Gastroesophageal sphincter (tissue), 4 donors: ENCODE measurements at regions not wholly inside any gene's neighbourhood (a gene's known extent, or its start where the extent isn't known, plus 50 kb on each side); places are given as distances from the start of the nearest gene placed in this dataset.

Experiments
- ATAC-seq: fragments of 150-250 bp; one replicate; pipeline ENCODE4 v1.9.1; 2016; ENCODE audit warnings: mild to moderate bottlenecking, moderate library complexity
- H3K27ac ChIP-seq, 4 donors: fragments of 200-600 bp; sonication (generic) in 3 of 4; 1 replicate in 3 of 4; 2 replicates in 1 of 4; pipeline ENCODE4 v1.5.1; 2016 to 2019
- H3K27me3 ChIP-seq: fragments of 200-600 bp; sonication (generic); one replicate; pipeline ENCODE4 v1.5.1; 2019
- H3K36me3 ChIP-seq, 2 donors: fragments of 200-600 bp; sonication (generic); one replicate each; pipeline ENCODE4 v1.5.1; 2019; ENCODE audit warnings: control low read depth in 1 of 2
- H3K4me1 ChIP-seq, 3 donors: fragments of 200-600 bp; sonication (generic); 1 replicate in 2 of 3; 2 replicates in 1 of 3; pipeline ENCODE4 v1.5.1; 2016 to 2019; ENCODE audit warnings: control low read depth in 2 of 3
- H3K4me3 ChIP-seq, 2 donors: fragments of 200-600 bp; sonication (generic); one replicate each; pipeline ENCODE4 v1.5.1; 2019; ENCODE audit warnings: mild to moderate bottlenecking in 1 of 2, moderate library complexity in 1 of 2
- H3K9me3 ChIP-seq, 3 donors: fragments of 200-600 bp; sonication (generic); one replicate each; pipeline ENCODE4 v1.5.1; 2017 to 2019; ENCODE audit warnings: control low read depth in 2 of 3
- EP300 ChIP-seq: sonication (generic); formaldehyde crosslinking; IDR thresholded peaks from one replicate; pipeline ENCODE4 v1.6.1; 2017; ENCODE audit warnings: antibody characterized with exemption, mild to moderate bottlenecking
- POLR2A ChIP-seq, 2 donors: fragments of 450-650 bp; IDR thresholded peaks; one replicate each; pipeline ENCODE4 v1.6.1; 2017; ENCODE audit warnings: antibody characterized with exemption in 2 of 2, mild to moderate bottlenecking in 2 of 2, moderate library complexity in 1 of 2
- POLR2AphosphoS5 ChIP-seq: sonication (generic); formaldehyde crosslinking; IDR thresholded peaks from one replicate; pipeline ENCODE4 v1.6.1; 2017; ENCODE audit warnings: antibody characterized with exemption
- WGBS, 2 donors: methylation state at CpG; one replicate each; pipeline ENCODE4 v1.1.5; 2018; ENCODE audit warnings: low coverage in 1 of 2; 5-methylcytosine and 5-hydroxymethylcytosine counted together
- TF ChIP-seq, protein P1 (sequence below), 4 experiments: fragments of 200-600 bp in 2 of 4; fragments of 450-650 bp in 2 of 4; sonication (generic) in 1 of 4; IDR thresholded peaks; one replicate each; pipeline ENCODE4 v1.5.1; 2017 to 2019; ENCODE audit warnings: antibody characterized with exemption in 4 of 4, mild to moderate bottlenecking in 2 of 4, moderate library complexity in 2 of 4

- Histone ChIP-seq H3K9me3 (peaks cover 0 to 12% (median 0%) of the 10 kb centered on the region in 3 donors), H3K4me3 (no peak overlapping the region), H3K27me3 (no peaks in the 10 kb centered on the region), H3K4me1 (peaks cover 0 to 3% (median 0%) of the 10 kb centered on the region in 3 donors), H3K27ac (no peak overlapping the region), H3K36me3 (no peaks in the 10 kb centered on the region)
- WGBS, 2 donors = 67 to 95% methylated on average over 1 to 4 of the region's 4 CpGs
- TF ChIP-seq POLR2A (IDR thresholded peaks at IDR 0.05) (no peak), POLR2AphosphoS5 (no peak), EP300 (no peak)
- TF ChIP-seq, protein P1, sequence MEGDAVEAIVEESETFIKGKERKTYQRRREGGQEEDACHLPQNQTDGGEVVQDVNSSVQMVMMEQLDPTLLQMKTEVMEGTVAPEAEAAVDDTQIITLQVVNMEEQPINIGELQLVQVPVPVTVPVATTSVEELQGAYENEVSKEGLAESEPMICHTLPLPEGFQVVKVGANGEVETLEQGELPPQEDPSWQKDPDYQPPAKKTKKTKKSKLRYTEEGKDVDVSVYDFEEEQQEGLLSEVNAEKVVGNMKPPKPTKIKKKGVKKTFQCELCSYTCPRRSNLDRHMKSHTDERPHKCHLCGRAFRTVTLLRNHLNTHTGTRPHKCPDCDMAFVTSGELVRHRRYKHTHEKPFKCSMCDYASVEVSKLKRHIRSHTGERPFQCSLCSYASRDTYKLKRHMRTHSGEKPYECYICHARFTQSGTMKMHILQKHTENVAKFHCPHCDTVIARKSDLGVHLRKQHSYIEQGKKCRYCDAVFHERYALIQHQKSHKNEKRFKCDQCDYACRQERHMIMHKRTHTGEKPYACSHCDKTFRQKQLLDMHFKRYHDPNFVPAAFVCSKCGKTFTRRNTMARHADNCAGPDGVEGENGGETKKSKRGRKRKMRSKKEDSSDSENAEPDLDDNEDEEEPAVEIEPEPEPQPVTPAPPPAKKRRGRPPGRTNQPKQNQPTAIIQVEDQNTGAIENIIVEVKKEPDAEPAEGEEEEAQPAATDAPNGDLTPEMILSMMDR (IDR thresholded peaks at IDR 0.05) = no peak
- no peak for ATAC-seq
Measured at GRCh38 chr9:16184964-16185646, 632.3 kb downstream of the CCDC171 start.

GRCh38 chr9:16191191-16191590 lies 638.3 kb downstream of the CCDC171 start:
- no peaks in the 10 kb centered on the region for H3K27me3 ChIP-seq
- no peaks in the 10 kb centered on the region for H3K36me3 ChIP-seq
- peaks cover 0 to 13% (median 10%) of the 10 kb centered on the region in 3 donors for H3K4me1 ChIP-seq
- peaks cover 0 to 13% (median 0%) of the 10 kb centered on the region in 3 donors for H3K9me3 ChIP-seq
- 71% methylated on average over 2 of the region's 3 CpGs; no CpG with 5 or more reads in 1 of the 2 donors for WGBS, 2 donors
- TF ChIP-seq EP300 (no peak), POLR2A (IDR thresholded peaks at IDR 0.05) (no peak)
- ATAC-seq = no peak
- H3K4me3 ChIP-seq = no peak overlapping the region
- no peak overlapping the region for H3K27ac ChIP-seq

DNA sequence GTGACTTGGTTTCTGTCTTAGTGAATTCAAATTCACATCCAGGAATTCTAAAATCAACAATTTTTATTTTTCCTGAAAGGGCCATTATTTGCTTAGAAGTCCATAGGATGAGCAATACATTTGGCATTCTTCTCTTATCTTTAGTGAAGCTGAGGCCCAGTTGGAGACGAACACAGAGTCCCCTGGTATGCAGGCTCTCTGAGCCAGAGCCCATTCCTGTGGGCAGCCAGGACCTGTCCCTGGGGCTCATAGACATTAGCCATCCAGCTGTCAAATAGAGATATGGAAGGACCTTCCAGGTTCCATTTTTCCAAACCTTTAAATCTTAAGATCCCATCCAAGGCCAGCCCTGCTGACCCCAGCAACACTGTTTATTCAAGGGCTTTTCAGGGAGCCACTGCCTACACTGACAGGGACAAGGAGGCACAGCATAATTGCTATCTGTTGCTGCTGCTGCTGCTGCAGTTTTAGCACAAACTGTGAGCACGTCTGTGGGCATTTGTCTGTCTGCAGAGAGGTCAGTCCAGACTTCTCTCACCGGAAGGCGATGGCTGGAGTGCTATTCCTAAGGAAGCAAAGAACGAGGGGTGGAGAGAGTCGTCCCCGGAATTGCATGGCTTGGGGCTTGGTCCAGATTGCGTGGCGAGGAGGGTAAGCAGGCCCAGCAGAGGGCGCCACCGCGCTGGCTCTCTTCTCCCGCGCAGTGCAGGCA lies 639.0 kb downstream of the CCDC171 start:
- TF ChIP-seq POLR2A (IDR thresholded peaks at IDR 0.05) = no peak
- TF ChIP-seq, protein P1 (IDR thresholded peaks at IDR 0.05) = peak; percentile 60 to 91 (median 78)
- peak; percentile 21 for TF ChIP-seq POLR2AphosphoS5
- Histone ChIP-seq H3K36me3 (no peaks in the 10 kb centered on the region), H3K27me3 (no peaks in the 10 kb centered on the region), H3K27ac (no peak overlapping the region), H3K4me3 (no peak overlapping the region), H3K9me3 (peaks cover 0 to 13% (median 0%) of the 10 kb centered on the region in 3 donors), H3K4me1 (peaks cover 0 to 16% (median 10%) of the 10 kb centered on the region in 3 donors)
- WGBS, 2 donors = 0 to 10% methylated on average over 1 to 9 of the region's 14 CpGs
- ATAC-seq = peak; percentile 92

- Histone ChIP-seq H3K4me3 (no peak overlapping the region), H3K4me1 (peaks cover 0 to 22% (median 10%) of the 10 kb centered on the region in 3 donors), H3K27ac (no peak overlapping the region), H3K9me3 (peaks cover 0 to 13% (median 0%) of the 10 kb centered on the region in 3 donors), H3K36me3 (no peaks in the 10 kb centered on the region), H3K27me3 (no peaks in the 10 kb centered on the region)
- TF ChIP-seq, protein P1 (IDR thresholded peaks at IDR 0.05) = no peak
- TF ChIP-seq POLR2AphosphoS5 = no peak
- TF ChIP-seq EP300 = no peak
- no peak for TF ChIP-seq POLR2A (IDR thresholded peaks at IDR 0.05)
- no peak for ATAC-seq
- WGBS, 2 donors = 72 to 97% methylated on average over 2 to 3 of the region's 6 CpGs
Measured at GRCh38 chr9:16192403-16193017, 639.7 kb downstream of the CCDC171 start.

- no peaks in the 10 kb centered on the region for H3K27me3 ChIP-seq
- ATAC-seq = no peak
- H3K9me3 ChIP-seq = peaks cover 0 to 13% (median 0%) of the 10 kb centered on the region in 3 donors
- TF ChIP-seq POLR2AphosphoS5 (no peak), EP300 (no peak), POLR2A (IDR thresholded peaks at IDR 0.05) (no peak)
- TF ChIP-seq, protein P1 (IDR thresholded peaks at IDR 0.05) = no peak
- no peak overlapping the region for H3K4me3 ChIP-seq
- WGBS, 2 donors = 84 to 86% methylated on average over 2 to 3 of the region's 3 CpGs
- H3K4me1 ChIP-seq = peaks cover 0 to 22% (median 10%) of the 10 kb centered on the region in 3 donors
- no peaks in the 10 kb centered on the region for H3K36me3 ChIP-seq
- H3K27ac ChIP-seq = no peak overlapping the region
Measured at GRCh38 chr9:16193066-16193465, 640.2 kb downstream of the CCDC171 start.
